ENCODE measurements at regions not wholly inside any gene's neighbourhood (a gene's known extent, or its start where the extent isn't known, plus 50 kb on each side); places are given as distances from the start of the nearest gene placed in this dataset.
"Not testable (repeated sequence)": the region's sequence is repeated elsewhere in the genome, so short reads cannot be mapped to it uniquely, and the experiment has no call there.

DNA sequence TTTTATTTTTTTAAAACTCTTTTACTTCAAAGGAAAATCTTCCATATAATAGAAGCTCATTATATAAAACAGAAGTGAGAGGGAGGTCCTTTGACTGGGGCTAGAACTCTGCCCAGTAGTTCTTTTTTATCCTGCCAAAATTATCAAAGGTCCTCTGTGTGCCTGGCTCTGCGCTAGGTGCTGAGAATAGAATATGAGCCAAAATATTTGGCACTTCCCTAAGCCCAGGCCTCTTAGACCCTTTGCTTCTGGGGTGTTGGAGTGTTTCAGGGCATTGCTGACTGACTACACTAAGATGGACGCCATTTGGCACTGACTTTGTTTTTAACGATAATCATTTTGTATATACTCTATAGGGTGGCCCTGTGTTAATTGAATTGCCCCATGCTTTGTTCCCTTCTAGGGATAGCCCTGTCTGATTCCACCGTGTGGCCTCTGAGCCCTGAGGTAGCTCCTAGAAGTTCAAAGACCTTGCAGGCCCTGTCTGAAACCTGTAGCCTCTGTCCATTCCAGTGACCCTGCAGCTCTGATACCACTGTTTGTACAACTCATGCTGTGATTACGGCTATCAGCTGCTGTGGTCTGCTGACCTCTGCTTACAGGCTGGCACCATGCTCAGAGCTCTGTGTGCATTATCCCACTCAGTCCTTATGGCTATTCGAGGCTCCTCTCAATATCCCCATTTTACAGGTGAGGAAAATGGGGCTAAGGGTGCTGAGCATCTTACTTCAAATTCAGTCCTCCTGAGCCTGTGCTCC lies 84.3 kb upstream of the SHB start:
- DNase-seq: no peak

GRCh38 chr9:38149647-38150046 lies 80.6 kb upstream of the SHB start:
- DNase-seq: no peak

GRCh38 chr9:38146844-38147243 lies 77.8 kb upstream of the SHB start:
- DNase-seq: no peak

GRCh38 chr9:38145526-38146053 lies 76.6 kb upstream of the SHB start:
- DNase-seq: no peak

GRCh38 chr9:38144421-38144820 lies 75.4 kb upstream of the SHB start:
- no peak for DNase-seq

DNA sequence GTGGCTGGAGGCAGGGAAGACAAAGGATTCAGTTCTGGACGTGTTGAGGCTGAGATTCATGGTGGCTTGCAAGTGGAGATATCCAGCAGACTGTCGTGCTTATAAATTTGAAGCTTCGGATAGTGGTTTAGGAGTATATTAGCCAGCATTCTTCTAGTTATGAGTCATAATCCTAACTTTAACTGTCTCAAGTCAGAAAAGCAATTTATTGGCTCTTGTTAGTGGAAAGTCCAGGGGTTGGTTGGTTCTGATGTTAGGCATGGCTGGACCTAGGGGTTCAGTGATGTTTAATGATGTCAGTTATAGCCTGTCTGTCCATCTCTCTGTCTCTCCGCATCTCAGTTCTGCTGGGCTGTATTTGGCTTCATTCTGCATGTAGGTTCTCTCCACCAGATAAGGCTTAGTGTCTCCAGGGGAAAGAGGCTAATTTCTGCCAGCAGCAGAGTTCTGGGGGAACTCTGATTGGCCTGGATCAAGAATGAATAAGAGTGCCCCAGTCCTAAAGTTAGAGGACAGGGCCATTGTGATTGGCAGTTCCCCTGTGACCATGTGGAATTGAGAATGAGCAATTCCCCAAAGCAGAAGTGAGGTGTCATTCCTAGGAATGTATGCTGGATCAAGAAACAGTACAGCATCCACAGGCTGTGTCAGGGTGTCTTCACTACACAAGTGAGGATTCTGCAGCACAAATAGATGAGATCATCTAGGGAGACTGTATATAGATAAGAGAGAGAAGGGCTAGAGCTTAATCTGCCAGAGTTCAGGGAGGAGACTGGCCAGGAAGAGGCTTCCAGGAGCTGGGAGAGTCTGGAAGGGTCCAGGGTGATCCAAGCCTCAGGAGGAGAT lies 72.9 kb upstream of the SHB start:
- DNase-seq: no peak

- DNase-seq: no peak
These were observed 69.2 kb upstream of the SHB start for GRCh38 chr9:38138276-38138675.

GRCh38 chr9:38137342-38137741 lies 68.3 kb upstream of the SHB start:
- DNase-seq: no peak

- no peak for DNase-seq
These were observed 67.4 kb upstream of the SHB start for GRCh38 chr9:38136386-38136785.

DNA sequence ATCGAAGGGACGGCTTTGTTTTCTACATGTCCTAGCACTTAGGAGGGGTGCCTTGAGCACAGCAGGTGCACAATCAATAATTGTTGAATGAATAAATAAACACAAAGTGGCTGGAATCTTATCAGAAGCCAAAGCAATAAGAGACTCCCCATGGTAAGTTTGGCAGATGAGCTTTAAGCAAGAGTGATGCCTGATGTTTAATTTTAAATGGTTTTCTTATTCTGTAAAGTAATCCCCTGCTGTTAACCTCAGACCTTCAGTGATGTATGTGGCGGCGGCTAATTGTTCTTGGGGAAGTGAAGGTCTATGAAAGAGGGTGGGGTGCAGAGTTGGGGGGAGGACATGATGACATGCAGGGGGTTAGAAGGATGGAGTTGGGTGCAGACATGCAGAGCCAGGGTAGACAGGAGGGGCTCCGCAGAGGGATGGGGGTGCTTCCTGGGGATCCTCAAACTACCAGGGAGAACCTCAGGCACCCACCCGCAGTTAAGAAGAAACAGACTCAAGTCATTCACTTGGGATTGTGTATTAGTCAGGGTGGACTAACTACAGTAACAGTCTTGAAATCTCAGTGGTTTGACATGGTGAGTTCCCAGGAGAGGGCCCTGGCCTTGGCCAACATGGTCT lies 65.7 kb upstream of the SHB start:
- no peak for DNase-seq

DNA sequence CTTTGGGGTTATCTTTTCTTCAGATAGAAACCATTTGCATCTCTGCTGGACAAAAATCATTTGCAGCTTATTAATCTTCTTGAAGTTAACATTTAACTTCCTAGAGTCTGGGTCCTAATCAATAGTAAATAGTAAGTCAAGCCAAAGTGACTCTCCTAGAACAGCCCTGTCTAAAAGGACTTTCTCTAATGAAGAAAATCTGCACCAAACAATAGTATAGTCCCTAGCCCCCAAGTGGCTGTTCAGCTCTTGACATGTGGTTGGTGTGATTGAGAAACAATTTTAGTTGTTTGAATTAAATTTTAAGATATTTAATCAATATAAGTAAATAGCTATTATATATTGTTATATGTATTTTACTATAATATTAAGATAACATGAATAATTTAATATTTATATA lies 64.6 kb upstream of the SHB start:
- DNase-seq: no peak

DNA sequence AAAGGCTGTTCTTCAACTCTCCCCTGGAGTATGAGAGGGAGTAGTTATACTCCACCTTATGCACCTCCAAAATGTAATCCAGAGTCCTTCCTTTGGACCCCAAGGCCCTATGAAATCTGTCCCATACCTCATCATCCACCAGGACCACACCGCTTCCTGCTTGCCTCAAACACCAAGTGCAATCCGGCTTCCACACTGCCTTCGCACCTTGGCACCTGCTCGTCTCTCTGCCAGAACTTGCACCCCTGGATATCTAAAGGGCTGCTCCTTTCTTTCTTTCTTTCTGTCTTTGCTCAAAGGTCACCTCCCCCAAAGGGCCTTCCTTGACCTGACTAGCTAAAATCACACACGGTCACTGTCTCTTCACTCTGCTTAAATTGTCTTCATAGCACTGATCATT lies 63.9 kb upstream of the SHB start:
- DNase-seq: no peak

DNA sequence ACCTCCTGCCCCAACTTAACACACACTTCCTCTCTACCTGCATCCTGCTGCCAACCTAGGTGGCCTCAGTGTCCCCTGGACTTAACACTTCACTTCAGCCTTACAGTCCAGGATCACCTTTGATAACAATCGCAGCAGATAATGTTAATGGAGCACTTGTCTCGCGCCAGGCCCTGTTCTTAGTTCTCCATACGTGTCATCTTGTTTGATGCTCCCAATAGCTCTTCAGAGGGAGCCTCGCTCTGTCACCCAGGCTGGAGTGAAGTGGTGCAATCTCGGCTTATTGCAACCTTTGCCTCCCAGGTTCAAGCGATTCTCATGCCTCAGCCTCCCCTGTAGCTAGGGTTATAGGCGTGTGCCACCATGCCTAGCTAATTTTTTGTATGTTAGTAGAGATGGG lies 62.7 kb upstream of the SHB start:
- DNase-seq: no peak

- no peak for DNase-seq
These were observed 61.7 kb upstream of the SHB start for GRCh38 chr9:38130724-38131123.

GRCh38 chr9:38129366-38129765 lies 60.3 kb upstream of the SHB start:
- DNase-seq: no peak

- no peak for DNase-seq
These were observed 59.8 kb upstream of the SHB start for GRCh38 chr9:38128752-38129270.

DNA sequence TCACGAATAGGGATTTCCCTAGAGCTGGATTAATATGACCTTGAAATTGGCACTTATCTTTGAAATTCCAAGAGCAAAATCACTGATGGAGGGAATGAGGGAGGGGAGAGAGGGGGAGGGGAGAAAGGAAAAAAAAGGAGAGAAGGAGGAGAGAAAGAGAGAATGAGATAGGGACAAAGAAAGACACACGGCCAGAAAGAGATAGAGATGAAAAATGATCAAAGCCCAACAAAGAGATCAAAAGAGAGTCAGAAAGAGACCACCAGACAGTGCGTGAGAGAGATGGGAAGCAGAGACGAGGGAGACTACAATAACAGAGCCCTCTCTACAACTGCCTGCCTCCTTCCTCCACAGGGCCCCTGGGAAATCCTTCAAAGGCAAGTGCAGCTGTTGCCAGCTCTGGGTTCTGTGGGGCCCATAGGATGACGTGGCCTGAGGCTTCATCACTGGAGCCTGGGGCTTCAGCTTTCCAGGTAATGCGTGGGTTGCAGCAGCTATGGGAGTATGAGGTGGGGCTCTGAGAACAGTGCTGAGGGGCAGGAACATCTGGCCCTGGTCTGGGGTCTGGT lies 58.3 kb upstream of the SHB start:
- DNase-seq: no peak

DNA sequence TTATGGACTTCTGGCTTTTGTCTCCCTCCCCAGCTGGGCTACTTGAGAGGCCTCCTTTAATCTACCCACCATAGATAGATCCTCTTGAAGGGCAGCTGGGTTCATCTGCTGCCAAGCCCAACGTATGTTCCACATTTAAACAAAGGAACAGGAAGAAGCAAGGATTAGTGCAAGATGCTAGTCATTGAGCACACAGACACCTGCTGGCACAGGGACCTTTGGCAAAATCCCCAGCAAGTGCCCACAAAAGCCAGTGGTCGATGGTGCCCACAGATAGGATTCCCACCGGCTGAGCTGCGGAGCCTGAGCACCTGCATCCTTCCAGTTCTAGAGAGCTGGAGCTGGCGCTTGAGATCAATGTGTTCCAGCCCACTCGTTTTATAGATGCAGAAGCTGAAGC lies 57.7 kb upstream of the SHB start:
- DNase-seq: peak; percentile 67

DNA sequence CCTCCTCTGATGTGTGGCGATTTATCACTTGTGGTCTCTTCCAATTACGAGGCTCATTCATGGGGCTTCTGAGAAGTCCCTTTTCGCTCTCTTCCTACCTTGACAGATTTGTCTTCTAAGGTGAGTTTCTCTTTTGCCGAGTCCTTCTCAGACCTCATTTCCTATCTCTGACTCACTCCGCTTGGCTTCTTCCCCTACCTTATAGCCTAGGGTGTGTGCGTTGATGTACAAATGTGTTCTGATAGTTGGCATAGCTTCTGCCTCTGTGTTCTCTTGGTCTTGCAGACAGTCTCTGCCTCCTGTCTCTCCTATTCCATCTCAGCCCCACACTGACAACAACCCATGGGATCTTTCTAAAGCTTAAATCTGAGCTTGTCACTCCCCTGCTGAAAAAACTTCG lies 56.9 kb upstream of the SHB start:
- DNase-seq: no peak

DNA sequence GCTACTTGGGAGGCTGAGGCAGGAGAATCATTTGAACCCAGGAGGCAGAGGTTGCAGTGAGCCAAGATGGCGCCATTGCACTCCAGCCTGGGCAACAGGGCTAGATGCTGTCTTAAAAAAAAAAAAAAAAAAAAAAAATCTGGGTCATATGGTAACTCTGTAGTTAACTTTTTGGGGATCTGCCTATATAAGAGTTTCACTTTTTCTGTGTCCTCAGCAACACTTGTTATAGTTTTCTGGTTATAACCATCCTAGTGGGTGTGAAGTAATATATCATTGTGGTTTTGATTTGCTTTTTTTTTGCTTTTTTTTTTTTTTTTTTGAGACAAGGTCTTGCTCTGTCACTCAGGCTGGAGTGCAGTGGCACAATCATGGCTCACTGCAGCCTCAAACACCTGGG lies 54.3 kb upstream of the SHB start:
- not testable (repeated sequence) for DNase-seq

GRCh38 chr9:38120961-38121360 lies 51.9 kb upstream of the SHB start:
- no peak for DNase-seq

DNA sequence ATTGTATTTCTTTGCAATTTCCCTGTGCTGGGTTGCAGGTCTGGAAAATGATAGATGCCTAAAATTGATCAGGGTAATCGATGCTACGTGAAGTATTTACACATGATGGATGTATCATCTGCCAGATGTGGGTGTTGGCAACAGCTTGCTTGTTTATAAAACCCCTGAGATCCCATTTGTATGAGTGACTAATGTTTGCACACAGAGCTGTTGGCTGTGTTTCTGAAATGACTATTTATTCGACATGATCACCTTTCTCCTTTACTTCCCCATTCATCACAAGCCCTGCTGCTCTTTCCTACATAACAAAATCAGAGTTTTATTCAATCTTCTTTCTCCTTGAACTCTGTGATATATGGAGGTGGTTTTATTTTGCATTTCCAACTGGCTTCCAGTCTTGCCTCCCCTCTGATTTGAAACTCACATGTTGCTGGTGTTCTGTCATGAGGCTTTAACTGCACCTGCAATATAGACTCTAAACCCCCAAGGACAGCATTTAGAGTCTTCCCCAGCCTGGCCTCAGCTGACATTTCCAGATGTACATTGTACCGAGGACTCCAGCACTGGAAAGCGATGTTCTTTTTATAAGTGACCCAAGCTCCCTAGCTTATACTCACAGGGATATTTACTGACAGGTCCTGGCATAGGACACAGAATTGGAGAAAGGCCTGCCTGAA lies 50.7 kb upstream of the SHB start:
- DNase-seq: no peak

Measured in NCI-H1105 treated with DMSO at 0.1 percent for 48 hours (cell line).